8988T (cell line): ENCODE measurements at regions not wholly inside any gene's neighbourhood (a gene's known extent, or its start where the extent isn't known, plus 50 kb on each side); places are given as distances from the start of the nearest gene placed in this dataset.

Experiments used
- DNase-seq: peaks from one replicate; pipeline ENCODE4 v3.0.0; 2011

GRCh38 chr14:98462908-98463307 lies 809.1 kb downstream of the BCL11B start:
- DNase-seq: no peak

GRCh38 chr14:98466807-98467206 lies 805.2 kb downstream of the BCL11B start:
- DNase-seq: no peak

- no peak for DNase-seq
These were observed 801.3 kb downstream of the BCL11B start for GRCh38 chr14:98470663-98471062.

GRCh38 chr14:98474900-98475299 lies 797.1 kb downstream of the BCL11B start:
- no peak for DNase-seq

GRCh38 chr14:98477935-98478334 lies 794.1 kb downstream of the BCL11B start:
- no peak for DNase-seq

GRCh38 chr14:98489115-98489514 lies 782.9 kb downstream of the BCL11B start:
- no peak for DNase-seq

- no peak for DNase-seq
These were observed 777.4 kb downstream of the BCL11B start for GRCh38 chr14:98494582-98494981.

GRCh38 chr14:98498019-98498885 lies 773.7 kb downstream of the BCL11B start:
- no peak for DNase-seq

GRCh38 chr14:98501335-98501734 lies 770.7 kb downstream of the BCL11B start:
- no peak for DNase-seq

GRCh38 chr14:98501836-98502235 lies 770.2 kb downstream of the BCL11B start:
- DNase-seq: no peak

GRCh38 chr14:98503086-98503815 lies 768.7 kb downstream of the BCL11B start:
- DNase-seq: no peak

GRCh38 chr14:98507264-98507663 lies 764.7 kb downstream of the BCL11B start:
- DNase-seq: no peak

- no peak for DNase-seq
These were observed 761.6 kb downstream of the BCL11B start for GRCh38 chr14:98510392-98510791.

GRCh38 chr14:98512501-98513251 lies 759.3 kb downstream of the BCL11B start:
- DNase-seq: no peak

GRCh38 chr14:98513558-98513957 lies 758.4 kb downstream of the BCL11B start:
- no peak for DNase-seq

- no peak for DNase-seq
These were observed 758.0 kb downstream of the BCL11B start for GRCh38 chr14:98514016-98514415.

- DNase-seq: no peak
These were observed 735.7 kb downstream of the BCL11B start for GRCh38 chr14:98536256-98536655.

GRCh38 chr14:98542316-98542715 lies 729.7 kb downstream of the BCL11B start:
- no peak for DNase-seq

- DNase-seq: no peak
These were observed 728.9 kb downstream of the BCL11B start for GRCh38 chr14:98543074-98543473.

- DNase-seq: no peak
These were observed 727.8 kb downstream of the BCL11B start for GRCh38 chr14:98544174-98544573.

- DNase-seq: no peak
These were observed 726.8 kb downstream of the BCL11B start for GRCh38 chr14:98545181-98545580.

GRCh38 chr14:98548071-98548686 lies 723.8 kb downstream of the BCL11B start:
- no peak for DNase-seq

GRCh38 chr14:98551028-98551427 lies 721.0 kb downstream of the BCL11B start:
- DNase-seq: no peak
